ENCODE measurements at regions not wholly inside any gene's neighbourhood (a gene's known extent, or its start where the extent isn't known, plus 50 kb on each side); places are given as distances from the start of the nearest gene placed in this dataset.

- no peak overlapping the region for H3K4me3 ChIP-seq
- intact Hi-C loops (cut with DNase I; ENCODE audit: low total_unique reads): no loop called here
Measured at GRCh38 chr16:82395212-82395611, 225.2 kb upstream of the MPHOSPH6 start.

GRCh38 chr16:82391690-82392089 is 221.7 kb upstream of the MPHOSPH6 start:
- Histone ChIP-seq H3K27ac (no peak overlapping the region), H3K27me3 (no peaks in the 10 kb centered on the region), H3K36me3 (no peaks in the 10 kb centered on the region), H3K9me3 (no peaks in the 10 kb centered on the region), H3K4me3 (no peak overlapping the region), H3K4me1 (no peaks in the 10 kb centered on the region)
- TF ChIP-seq POLR2A (IDR thresholded peaks at IDR 0.05) (no peak), CTCF (IDR thresholded peaks at IDR 0.05 in 4 of 5, conservative IDR thresholded peaks at IDR 0.05 in 1 of 5) (no peak)
- in situ Hi-C loops (cut with MboI; ENCODE audit: low sequenced_read_pairs in 4 of 4) (no loop called here), intact Hi-C loops (cut with DNase I; ENCODE audit: low total_unique reads) (no loop called here)
- ATAC-seq (no peak), DNase-seq (no peak)

More at GRCh38 chr16:82395212-82395611, 225.2 kb upstream of the MPHOSPH6 start:
- no peaks in the 10 kb centered on the region for H3K36me3 ChIP-seq
- H3K9me3 ChIP-seq: no peaks in the 10 kb centered on the region
- ATAC-seq (no peak), DNase-seq (no peak)
- in situ Hi-C loops (cut with MboI; ENCODE audit: low sequenced_read_pairs in 4 of 4): no loop called here
- H3K27me3 ChIP-seq: no peaks in the 10 kb centered on the region
- H3K4me1 ChIP-seq: no peaks in the 10 kb centered on the region
- TF ChIP-seq POLR2A (IDR thresholded peaks at IDR 0.05) (no peak), CTCF (IDR thresholded peaks at IDR 0.05 in 4 of 5, conservative IDR thresholded peaks at IDR 0.05 in 1 of 5) (no peak)
- no peak overlapping the region for H3K27ac ChIP-seq

GRCh38 chr16:82389956-82390650 is 220.1 kb upstream of the MPHOSPH6 start:
- Histone ChIP-seq H3K27ac (no peak overlapping the region), H3K36me3 (no peaks in the 10 kb centered on the region), H3K4me1 (no peaks in the 10 kb centered on the region), H3K4me3 (no peak overlapping the region), H3K27me3 (no peaks in the 10 kb centered on the region), H3K9me3 (no peaks in the 10 kb centered on the region)
- no peak for TF ChIP-seq CTCF (IDR thresholded peaks at IDR 0.05 in 4 of 5, conservative IDR thresholded peaks at IDR 0.05 in 1 of 5)
- no peak for TF ChIP-seq POLR2A (IDR thresholded peaks at IDR 0.05)
- in situ Hi-C loops (cut with MboI; ENCODE audit: low sequenced_read_pairs in 4 of 4): no loop called here
- ATAC-seq (no peak), DNase-seq (no peak)
- intact Hi-C loops (cut with DNase I; ENCODE audit: low total_unique reads): no loop called here

GRCh38 chr16:82386761-82387160 is 216.7 kb upstream of the MPHOSPH6 start:
- no peaks in the 10 kb centered on the region for H3K27me3 ChIP-seq
- H3K27ac ChIP-seq: no peak overlapping the region
- TF ChIP-seq POLR2A (IDR thresholded peaks at IDR 0.05) (no peak), CTCF (IDR thresholded peaks at IDR 0.05 in 4 of 5, conservative IDR thresholded peaks at IDR 0.05 in 1 of 5) (no peak)
- no peaks in the 10 kb centered on the region for H3K36me3 ChIP-seq
- no peaks in the 10 kb centered on the region for H3K4me1 ChIP-seq
- in situ Hi-C loops (cut with MboI; ENCODE audit: low sequenced_read_pairs in 4 of 4) (no loop called here), intact Hi-C loops (cut with DNase I; ENCODE audit: low total_unique reads) (no loop called here)
- H3K9me3 ChIP-seq: no peaks in the 10 kb centered on the region
- no peak overlapping the region for H3K4me3 ChIP-seq
- ATAC-seq (no peak), DNase-seq (no peak)

- Histone ChIP-seq H3K27ac (no peak overlapping the region), H3K4me1 (no peaks in the 10 kb centered on the region), H3K27me3 (no peaks in the 10 kb centered on the region), H3K36me3 (no peaks in the 10 kb centered on the region), H3K9me3 (no peaks in the 10 kb centered on the region), H3K4me3 (no peak overlapping the region)
- ATAC-seq (no peak), DNase-seq (no peak)
- TF ChIP-seq CTCF (IDR thresholded peaks at IDR 0.05 in 4 of 5, conservative IDR thresholded peaks at IDR 0.05 in 1 of 5) (no peak), POLR2A (IDR thresholded peaks at IDR 0.05) (no peak)
- intact Hi-C loops (cut with DNase I; ENCODE audit: low total_unique reads) (no loop called here), in situ Hi-C loops (cut with MboI; ENCODE audit: low sequenced_read_pairs in 4 of 4) (no loop called here)
Measured at GRCh38 chr16:82384949-82385348, 214.9 kb upstream of the MPHOSPH6 start.
